Fibroblast of skin of left biceps (primary cell): ENCODE measurements at regions not wholly inside any gene's neighbourhood (a gene's known extent, or its start where the extent isn't known, plus 50 kb on each side); places are given as distances from the start of the nearest gene placed in this dataset.
"Not testable (repeated sequence)": the region's sequence is repeated elsewhere in the genome, so short reads cannot be mapped to it uniquely, and the experiment has no call there.

Experiments used
- DNase-seq, 2 experiments: peaks; one replicate each; pipeline ENCODE4 v3.0.0-alpha.2; 2013; ENCODE audit warnings: low read depth in 2 of 2

- DNase-seq = no peak
Measured at GRCh38 chr14:25869854-25870253, 728.0 kb downstream of the NOVA1 start.

- no peak for DNase-seq
Measured at GRCh38 chr14:25868521-25869314, 729.1 kb downstream of the NOVA1 start.

GRCh38 chr14:25861406-25861805 is 736.4 kb downstream of the NOVA1 start:
- DNase-seq = no peak

- DNase-seq = no peak
Measured at GRCh38 chr14:25848601-25849000, 749.2 kb downstream of the NOVA1 start.

GRCh38 chr14:25846246-25846645 is 751.6 kb downstream of the NOVA1 start:
- no peak for DNase-seq

- DNase-seq = no peak
Measured at GRCh38 chr14:25843481-25844470, 754.1 kb downstream of the NOVA1 start.

GRCh38 chr14:25841226-25841625 is 756.6 kb downstream of the NOVA1 start:
- no peak for DNase-seq

- no peak for DNase-seq
Measured at GRCh38 chr14:25837551-25837965, 760.3 kb downstream of the NOVA1 start.

- DNase-seq = no peak
Measured at GRCh38 chr14:25836636-25837035, 761.2 kb downstream of the NOVA1 start.

GRCh38 chr14:25833341-25834126 is 764.3 kb downstream of the NOVA1 start:
- peak; percentile 13 to 17 for DNase-seq

GRCh38 chr14:25832585-25832984 is 765.2 kb downstream of the NOVA1 start:
- peak; percentile 12 to 19 for DNase-seq

GRCh38 chr14:25828562-25828961 is 769.3 kb downstream of the NOVA1 start:
- DNase-seq = no peak

GRCh38 chr14:25826105-25826504 is 771.7 kb downstream of the NOVA1 start:
- DNase-seq = no peak

GRCh38 chr14:25820368-25820767 is 770.4 kb upstream of the STXBP6 start:
- no peak for DNase-seq

- not testable (repeated sequence) for DNase-seq
Measured at GRCh38 chr14:25814622-25815021, 764.7 kb upstream of the STXBP6 start.

GRCh38 chr14:25803386-25804018 is 753.6 kb upstream of the STXBP6 start:
- no peak for DNase-seq

GRCh38 chr14:25800841-25801240 is 750.9 kb upstream of the STXBP6 start:
- DNase-seq = no peak

- DNase-seq = no peak
Measured at GRCh38 chr14:25788252-25788651, 738.3 kb upstream of the STXBP6 start.

- no peak for DNase-seq
Measured at GRCh38 chr14:25765909-25766308, 716.0 kb upstream of the STXBP6 start.

- DNase-seq = no peak
Measured at GRCh38 chr14:25759920-25760655, 710.1 kb upstream of the STXBP6 start.

GRCh38 chr14:25759256-25759655 is 709.3 kb upstream of the STXBP6 start:
- DNase-seq = no peak
